NCI-H1930 (cell line): ENCODE measurements at regions not wholly inside any gene's neighbourhood (a gene's known extent, or its start where the extent isn't known, plus 50 kb on each side); places are given as distances from the start of the nearest gene placed in this dataset.

ENCODE experiments used
- DNase-seq, 2 experiments: peaks; one replicate each; lab custom pipeline; 2025; lab: John Stamatoyannopoulos, UW

GRCh38 chr2:139949242-139949972 is 1169.2 kb upstream of the NXPH2 start:
- DNase-seq = no peak

- no peak for DNase-seq
Measured at GRCh38 chr2:139946690-139947089, 1166.5 kb upstream of the NXPH2 start.

- DNase-seq = no peak
Measured at GRCh38 chr2:139940686-139941085, 1160.5 kb upstream of the NXPH2 start.

- DNase-seq = no peak
Measured at GRCh38 chr2:139925903-139926302, 1145.7 kb upstream of the NXPH2 start.

- DNase-seq = no peak
Measured at GRCh38 chr2:139924070-139924469, 1143.9 kb upstream of the NXPH2 start.

- DNase-seq = no peak
Measured at GRCh38 chr2:139918982-139919381, 1138.8 kb upstream of the NXPH2 start.

- DNase-seq = no peak
Measured at GRCh38 chr2:139917690-139918384, 1137.6 kb upstream of the NXPH2 start.

GRCh38 chr2:139916822-139917221 is 1136.6 kb upstream of the NXPH2 start:
- no peak for DNase-seq

- no peak for DNase-seq
Measured at GRCh38 chr2:139911160-139911559, 1131.0 kb upstream of the NXPH2 start.

- no peak for DNase-seq
Measured at GRCh38 chr2:139909136-139909535, 1128.9 kb upstream of the NXPH2 start.

- DNase-seq = no peak
Measured at GRCh38 chr2:139905624-139906023, 1125.4 kb upstream of the NXPH2 start.

- no peak for DNase-seq
Measured at GRCh38 chr2:139891636-139892035, 1111.4 kb upstream of the NXPH2 start.

- DNase-seq = no peak
Measured at GRCh38 chr2:139885921-139886498, 1105.8 kb upstream of the NXPH2 start.

GRCh38 chr2:139876964-139877363 is 1096.8 kb upstream of the NXPH2 start:
- DNase-seq = no peak

- DNase-seq = no peak
Measured at GRCh38 chr2:139876321-139876720, 1096.1 kb upstream of the NXPH2 start.

- DNase-seq = no peak
Measured at GRCh38 chr2:139872503-139872902, 1092.3 kb upstream of the NXPH2 start.

GRCh38 chr2:139872032-139872431 is 1091.8 kb upstream of the NXPH2 start:
- DNase-seq = no peak

- no peak for DNase-seq
Measured at GRCh38 chr2:139867601-139868226, 1087.5 kb upstream of the NXPH2 start.

- DNase-seq = no peak
Measured at GRCh38 chr2:139864821-139865302, 1084.7 kb upstream of the NXPH2 start.

- DNase-seq = no peak
Measured at GRCh38 chr2:139854769-139855483, 1074.7 kb upstream of the NXPH2 start.

GRCh38 chr2:139850254-139850890 is 1070.2 kb upstream of the NXPH2 start:
- DNase-seq = no peak
